NT2/D1 (cell line): ENCODE measurements at regions not wholly inside any gene's neighbourhood (a gene's known extent, or its start where the extent isn't known, plus 50 kb on each side); places are given as distances from the start of the nearest gene placed in this dataset.

Experiments used
- DNase-seq: peaks from one replicate; pipeline ENCODE4 v3.0.0-alpha.2; 2011; ENCODE audit warnings: low read depth, low spot score
- H3K27me3 ChIP-seq: 2 replicates; pipeline ENCODE4 v1.6.0; 2011; ENCODE audit warnings: mild to moderate bottlenecking; ENCODE audit not compliant: insufficient read length, insufficient read depth
- H3K36me3 ChIP-seq: 2 replicates; pipeline ENCODE4 v1.6.1; 2011; ENCODE audit warnings: mild to moderate bottlenecking, low read length, mixed read lengths; ENCODE audit not compliant: insufficient read depth, insufficient read length
- H3K4me1 ChIP-seq: 2 replicates; pipeline ENCODE4 v1.5.1; 2011; ENCODE audit not compliant: insufficient read depth, insufficient read length
- H3K4me3 ChIP-seq: 2 replicates; pipeline ENCODE4 v1.5.1; 2011; ENCODE audit warnings: low read depth; ENCODE audit not compliant: insufficient read length
- H3K9ac ChIP-seq: 2 replicates; pipeline ENCODE4 v1.6.0; 2011; ENCODE audit warnings: low read depth; ENCODE audit not compliant: insufficient read length
- H3K9me3 ChIP-seq: 2 replicates; pipeline ENCODE4 v1.5.1; 2011; ENCODE audit warnings: mild to moderate bottlenecking, low read length; ENCODE audit not compliant: insufficient read depth
- SUZ12 ChIP-seq: IDR thresholded peaks from 2 replicates; pipeline ENCODE4 v1.6.1; 2011; ENCODE audit not compliant: insufficient read length, insufficient read depth; ENCODE audit errors: extremely low read depth
- YY1 ChIP-seq: IDR thresholded peaks from 2 replicates; pipeline ENCODE4 v1.6.1; 2011; ENCODE audit not compliant: insufficient read length, insufficient read depth
- ZNF274 ChIP-seq: IDR thresholded peaks from 2 replicates; pipeline ENCODE4 v1.6.1; 2011; ENCODE audit warnings: mild to moderate bottlenecking, low read depth, low read length

- no peak overlapping the region for H3K9ac ChIP-seq
- TF ChIP-seq ZNF274, result no peak
- TF ChIP-seq YY1, result no peak
- TF ChIP-seq SUZ12, result no peak
- H3K4me3 ChIP-seq, result no peak overlapping the region
- H3K27me3 ChIP-seq, result no peaks in the 10 kb centered on the region
- no peaks in the 10 kb centered on the region for H3K36me3 ChIP-seq
- H3K4me1 ChIP-seq, result no peaks in the 10 kb centered on the region
- no peak for DNase-seq
- H3K9me3 ChIP-seq, result peaks cover 4% of the 10 kb centered on the region
Measured at GRCh38 chr12:43078976-43079375, 473.0 kb downstream of the ADAMTS20 start.

- TF ChIP-seq ZNF274 (no peak), SUZ12 (no peak), YY1 (no peak)
- Histone ChIP-seq H3K9me3 (no peaks in the 10 kb centered on the region), H3K4me1 (no peaks in the 10 kb centered on the region), H3K36me3 (no peaks in the 10 kb centered on the region), H3K27me3 (no peaks in the 10 kb centered on the region), H3K9ac (no peak overlapping the region), H3K4me3 (no peak overlapping the region)
- no peak for DNase-seq
Measured at GRCh38 chr12:43072431-43072830, 479.6 kb downstream of the ADAMTS20 start.

- Histone ChIP-seq H3K27me3 (no peaks in the 10 kb centered on the region), H3K4me3 (no peak overlapping the region), H3K36me3 (no peaks in the 10 kb centered on the region), H3K9me3 (no peaks in the 10 kb centered on the region), H3K9ac (no peak overlapping the region), H3K4me1 (no peaks in the 10 kb centered on the region)
- TF ChIP-seq YY1 (no peak), ZNF274 (no peak), SUZ12 (no peak)
- DNase-seq, result no peak
Measured at GRCh38 chr12:43069768-43070221, 480.2 kb upstream of the PRICKLE1 start.

DNA sequence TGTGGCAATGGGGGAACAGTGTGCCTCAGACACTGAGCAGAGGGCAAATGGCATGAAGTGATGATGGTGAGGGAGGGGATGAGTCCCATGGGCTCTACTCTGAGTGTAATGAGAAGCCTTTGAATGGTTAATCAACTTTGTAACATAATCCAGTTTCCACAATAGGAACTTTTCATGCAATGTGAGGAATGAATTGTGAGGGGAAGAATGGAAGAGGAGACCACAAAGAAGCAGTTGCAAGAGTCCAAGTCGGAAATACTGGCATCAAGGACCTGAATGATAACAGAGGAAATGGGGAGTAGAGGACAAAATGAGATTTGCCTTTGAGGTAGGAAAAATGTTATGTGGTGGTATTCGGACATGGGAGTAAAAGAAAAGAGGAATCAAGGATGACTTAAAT is 476.9 kb upstream of the PRICKLE1 start:
- Histone ChIP-seq H3K27me3 (no peaks in the 10 kb centered on the region), H3K36me3 (no peaks in the 10 kb centered on the region), H3K9ac (no peak overlapping the region), H3K9me3 (no peaks in the 10 kb centered on the region), H3K4me1 (no peaks in the 10 kb centered on the region), H3K4me3 (no peak overlapping the region)
- TF ChIP-seq SUZ12 (no peak), YY1 (no peak), ZNF274 (no peak)
- no peak for DNase-seq

- no peak overlapping the region for H3K9ac ChIP-seq
- no peak overlapping the region for H3K4me3 ChIP-seq
- no peaks in the 10 kb centered on the region for H3K27me3 ChIP-seq
- DNase-seq, result no peak
- TF ChIP-seq ZNF274 (no peak), YY1 (no peak), SUZ12 (no peak)
- no peaks in the 10 kb centered on the region for H3K9me3 ChIP-seq
- no peaks in the 10 kb centered on the region for H3K36me3 ChIP-seq
- no peaks in the 10 kb centered on the region for H3K4me1 ChIP-seq
Measured at GRCh38 chr12:43063650-43064049, 474.1 kb upstream of the PRICKLE1 start.

DNA sequence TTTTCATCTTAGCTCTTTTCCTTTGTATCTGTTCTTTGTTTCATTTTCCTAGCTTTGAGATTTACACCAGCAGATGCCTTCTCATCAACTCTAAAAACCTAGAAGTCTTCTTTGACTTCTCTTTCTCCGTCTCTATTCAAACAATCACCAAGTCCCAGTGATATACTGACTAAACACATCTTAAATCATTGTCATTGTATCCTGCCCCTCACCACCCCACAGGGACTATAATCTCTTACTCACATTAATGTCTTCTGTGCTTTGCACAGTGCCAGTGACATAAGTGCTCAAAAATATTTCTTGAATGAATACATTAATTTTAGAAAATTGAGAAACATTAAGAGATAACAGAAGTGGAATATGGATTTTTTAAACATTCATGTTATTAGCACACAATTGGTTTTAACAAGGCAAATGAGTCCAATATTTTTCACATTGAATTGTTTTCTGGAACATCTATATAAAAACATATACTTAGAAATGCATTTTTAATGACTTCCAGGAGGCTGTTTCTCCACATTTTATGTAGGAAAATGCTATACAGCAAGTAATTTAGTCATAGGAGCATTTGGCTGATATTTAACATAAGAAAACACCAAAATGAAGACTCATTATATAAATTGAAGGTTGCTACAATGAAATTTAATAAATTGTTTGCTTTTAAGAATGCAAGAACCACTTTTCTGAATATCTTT is 472.8 kb upstream of the PRICKLE1 start:
- TF ChIP-seq ZNF274, result no peak
- H3K4me3 ChIP-seq, result no peak overlapping the region
- H3K36me3 ChIP-seq, result no peaks in the 10 kb centered on the region
- H3K9me3 ChIP-seq, result no peaks in the 10 kb centered on the region
- H3K9ac ChIP-seq, result no peak overlapping the region
- no peaks in the 10 kb centered on the region for H3K4me1 ChIP-seq
- DNase-seq, result no peak
- H3K27me3 ChIP-seq, result no peaks in the 10 kb centered on the region

DNA sequence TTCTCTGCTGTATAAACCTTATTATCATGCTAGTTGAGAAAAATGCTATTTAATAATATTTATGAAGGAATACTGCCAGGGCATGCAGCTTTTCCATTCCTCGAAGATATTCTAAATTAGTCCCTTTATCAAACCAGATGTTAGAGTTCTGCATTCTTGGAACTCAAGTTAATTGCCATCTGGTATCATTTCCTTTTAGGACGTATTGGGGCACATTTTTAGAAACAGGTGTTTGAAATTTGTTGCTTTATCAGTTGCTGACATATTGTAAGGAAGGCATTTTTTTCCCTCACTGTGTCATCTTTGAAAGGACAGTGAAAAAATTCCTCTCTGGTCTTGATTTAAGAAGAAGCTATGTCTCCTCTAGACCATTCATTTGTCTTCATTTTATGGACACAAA is 471.2 kb upstream of the PRICKLE1 start:
- no peaks in the 10 kb centered on the region for H3K9me3 ChIP-seq
- H3K4me1 ChIP-seq, result no peaks in the 10 kb centered on the region
- no peaks in the 10 kb centered on the region for H3K27me3 ChIP-seq
- no peaks in the 10 kb centered on the region for H3K36me3 ChIP-seq
- no peak overlapping the region for H3K9ac ChIP-seq
- no peak overlapping the region for H3K4me3 ChIP-seq
- TF ChIP-seq YY1, result no peak
- TF ChIP-seq ZNF274, result no peak
- no peak for TF ChIP-seq SUZ12
- DNase-seq, result no peak

DNA sequence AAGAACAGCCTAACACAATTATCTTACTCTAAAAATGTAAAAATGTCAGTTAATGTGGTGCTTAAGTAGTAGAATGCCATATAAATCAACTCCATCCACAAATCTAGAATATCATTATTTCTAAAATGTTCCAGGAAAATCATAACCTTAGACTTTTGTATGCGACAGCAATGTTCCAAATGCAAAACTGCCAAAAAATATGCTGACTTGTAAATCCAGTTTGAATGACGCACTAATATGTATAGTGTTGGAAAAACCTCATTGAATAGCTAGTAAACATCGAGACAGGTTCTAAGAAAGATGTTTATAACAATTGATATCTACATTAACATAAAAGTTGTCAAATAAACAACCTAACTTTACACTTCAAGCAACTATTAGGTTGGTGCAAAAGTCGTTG is 469.1 kb upstream of the PRICKLE1 start:
- H3K9ac ChIP-seq, result no peak overlapping the region
- no peaks in the 10 kb centered on the region for H3K36me3 ChIP-seq
- DNase-seq, result no peak
- TF ChIP-seq YY1 (no peak), ZNF274 (no peak), SUZ12 (no peak)
- H3K4me1 ChIP-seq, result no peaks in the 10 kb centered on the region
- no peak overlapping the region for H3K4me3 ChIP-seq
- H3K9me3 ChIP-seq, result no peaks in the 10 kb centered on the region
- no peaks in the 10 kb centered on the region for H3K27me3 ChIP-seq
